ENCODE measurements at regions not wholly inside any gene's neighbourhood (a gene's known extent, or its start where the extent isn't known, plus 50 kb on each side); places are given as distances from the start of the nearest gene placed in this dataset.

DNA sequence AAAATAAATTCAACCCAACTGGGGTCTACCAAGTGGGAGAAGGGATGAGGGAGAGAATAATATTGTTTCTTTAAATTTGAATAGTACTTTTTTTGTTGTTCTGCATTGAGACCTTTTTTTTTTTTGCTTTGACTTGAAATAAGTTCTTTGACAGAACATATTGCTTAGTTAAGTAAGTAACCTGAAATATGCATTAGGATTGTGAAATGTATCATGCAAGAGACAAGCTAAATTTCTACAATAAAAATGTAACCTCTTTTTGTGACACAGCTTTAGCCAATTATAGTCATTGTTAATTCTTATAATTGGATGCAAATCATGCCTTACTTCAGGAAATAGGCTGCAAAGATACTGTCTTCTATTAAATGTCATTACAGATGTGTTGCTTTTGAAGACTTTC lies 150.0 kb upstream of the GOT2 start:
- TF ChIP-seq POLR2A (IDR thresholded peaks at IDR 0.05), result no peak
- TF ChIP-seq, protein P1, sequence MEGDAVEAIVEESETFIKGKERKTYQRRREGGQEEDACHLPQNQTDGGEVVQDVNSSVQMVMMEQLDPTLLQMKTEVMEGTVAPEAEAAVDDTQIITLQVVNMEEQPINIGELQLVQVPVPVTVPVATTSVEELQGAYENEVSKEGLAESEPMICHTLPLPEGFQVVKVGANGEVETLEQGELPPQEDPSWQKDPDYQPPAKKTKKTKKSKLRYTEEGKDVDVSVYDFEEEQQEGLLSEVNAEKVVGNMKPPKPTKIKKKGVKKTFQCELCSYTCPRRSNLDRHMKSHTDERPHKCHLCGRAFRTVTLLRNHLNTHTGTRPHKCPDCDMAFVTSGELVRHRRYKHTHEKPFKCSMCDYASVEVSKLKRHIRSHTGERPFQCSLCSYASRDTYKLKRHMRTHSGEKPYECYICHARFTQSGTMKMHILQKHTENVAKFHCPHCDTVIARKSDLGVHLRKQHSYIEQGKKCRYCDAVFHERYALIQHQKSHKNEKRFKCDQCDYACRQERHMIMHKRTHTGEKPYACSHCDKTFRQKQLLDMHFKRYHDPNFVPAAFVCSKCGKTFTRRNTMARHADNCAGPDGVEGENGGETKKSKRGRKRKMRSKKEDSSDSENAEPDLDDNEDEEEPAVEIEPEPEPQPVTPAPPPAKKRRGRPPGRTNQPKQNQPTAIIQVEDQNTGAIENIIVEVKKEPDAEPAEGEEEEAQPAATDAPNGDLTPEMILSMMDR (IDR thresholded peaks at IDR 0.05), result no peak
